Left lung (tissue), 4 donors: ENCODE measurements at regions not wholly inside any gene's neighbourhood (a gene's known extent, or its start where the extent isn't known, plus 50 kb on each side); places are given as distances from the start of the nearest gene placed in this dataset.

Experiments
- ATAC-seq: fragments of 200-7000 bp; cut with Tn5 transposase; one replicate; pipeline ENCODE4 v1.9.1; 2020; ENCODE audit warnings: moderate library complexity
- DNase-seq, 4 donors: peaks; one replicate each; pipeline ENCODE4 v3.0.0-alpha.2; 2013 to 2020
- H3K27ac ChIP-seq, 2 donors: fragments of 200-600 bp; sonication (generic) in 1 of 2; one replicate each; pipeline versions ENCODE4 v1.5.0 to v1.8.0; 2020 to 2021
- H3K27me3 ChIP-seq, 2 donors: fragments of 200-600 bp; sonication (generic) in 1 of 2; one replicate each; pipeline versions ENCODE4 v1.5.0 to v1.8.0; 2020 to 2021
- H3K36me3 ChIP-seq, 2 donors: fragments of 200-600 bp; sonication (generic) in 1 of 2; one replicate each; pipeline versions ENCODE4 v1.5.0 to v1.8.0; 2020 to 2021
- H3K4me1 ChIP-seq, 2 donors: fragments of 200-600 bp; one replicate each; pipeline ENCODE4 v1.8.0; 2021
- H3K4me3 ChIP-seq, 2 donors: fragments of 200-600 bp; sonication (generic) in 1 of 2; one replicate each; pipeline versions ENCODE4 v1.5.0 to v1.8.0; 2020 to 2021; ENCODE audit warnings: mild to moderate bottlenecking in 1 of 2
- H3K9me3 ChIP-seq, 2 donors: fragments of 200-600 bp; sonication (generic) in 1 of 2; one replicate each; pipeline versions ENCODE4 v1.5.0 to v1.8.0; 2020 to 2021
- intact Hi-C, 2 donors: fragments of 100-400 bp; cut with DNase I; formaldehyde crosslinking; loops; one replicate each; pipeline versions ENCODE4 v1.11.2 to v1.14.2; 2022
- TF ChIP-seq, protein P1 (sequence below), 2 donors: fragments of 200-600 bp; sonication (generic) in 1 of 2; IDR thresholded peaks; one replicate each; pipeline versions ENCODE4 v1.5.0 to v1.8.0; 2021; ENCODE audit warnings: antibody characterized with exemption in 2 of 2
- donor health status: DM: no; HTN: yes; CAD: no.
- donor health status: DM: no; HTN: no; CAD: no.

DNA sequence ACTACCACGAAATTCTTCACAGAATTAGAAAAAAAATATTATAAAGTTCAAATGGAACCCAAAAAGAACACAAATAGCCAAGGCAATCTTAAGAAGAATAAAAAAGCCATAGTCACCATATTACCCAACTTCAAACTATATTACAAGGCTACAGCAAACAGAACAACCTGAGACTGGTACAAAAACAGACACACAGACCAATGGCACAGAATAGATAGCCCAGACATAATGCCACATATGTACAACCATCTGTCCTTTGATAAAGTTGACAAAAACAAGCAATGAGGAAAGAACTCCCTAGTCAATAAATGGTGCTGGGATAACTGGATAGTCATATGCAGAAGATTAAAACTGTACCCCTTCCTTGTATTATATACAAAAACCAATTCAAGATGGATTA is 808.5 kb upstream of the ZWINT start:
- Histone ChIP-seq H3K36me3 (no peaks in the 10 kb centered on the region), H3K27ac (no peak overlapping the region), H3K4me1 (no peaks in the 10 kb centered on the region), H3K27me3 (no peaks in the 10 kb centered on the region), H3K4me3 (no peak overlapping the region), H3K9me3 (peaks cover 0 to 2% of the 10 kb centered on the region in 2 donors)
- intact Hi-C loops, result no loop called here
- TF ChIP-seq, protein P1, sequence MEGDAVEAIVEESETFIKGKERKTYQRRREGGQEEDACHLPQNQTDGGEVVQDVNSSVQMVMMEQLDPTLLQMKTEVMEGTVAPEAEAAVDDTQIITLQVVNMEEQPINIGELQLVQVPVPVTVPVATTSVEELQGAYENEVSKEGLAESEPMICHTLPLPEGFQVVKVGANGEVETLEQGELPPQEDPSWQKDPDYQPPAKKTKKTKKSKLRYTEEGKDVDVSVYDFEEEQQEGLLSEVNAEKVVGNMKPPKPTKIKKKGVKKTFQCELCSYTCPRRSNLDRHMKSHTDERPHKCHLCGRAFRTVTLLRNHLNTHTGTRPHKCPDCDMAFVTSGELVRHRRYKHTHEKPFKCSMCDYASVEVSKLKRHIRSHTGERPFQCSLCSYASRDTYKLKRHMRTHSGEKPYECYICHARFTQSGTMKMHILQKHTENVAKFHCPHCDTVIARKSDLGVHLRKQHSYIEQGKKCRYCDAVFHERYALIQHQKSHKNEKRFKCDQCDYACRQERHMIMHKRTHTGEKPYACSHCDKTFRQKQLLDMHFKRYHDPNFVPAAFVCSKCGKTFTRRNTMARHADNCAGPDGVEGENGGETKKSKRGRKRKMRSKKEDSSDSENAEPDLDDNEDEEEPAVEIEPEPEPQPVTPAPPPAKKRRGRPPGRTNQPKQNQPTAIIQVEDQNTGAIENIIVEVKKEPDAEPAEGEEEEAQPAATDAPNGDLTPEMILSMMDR (IDR thresholded peaks at IDR 0.05), result no peak
- ATAC-seq (no peak), DNase-seq (no peak)

DNA sequence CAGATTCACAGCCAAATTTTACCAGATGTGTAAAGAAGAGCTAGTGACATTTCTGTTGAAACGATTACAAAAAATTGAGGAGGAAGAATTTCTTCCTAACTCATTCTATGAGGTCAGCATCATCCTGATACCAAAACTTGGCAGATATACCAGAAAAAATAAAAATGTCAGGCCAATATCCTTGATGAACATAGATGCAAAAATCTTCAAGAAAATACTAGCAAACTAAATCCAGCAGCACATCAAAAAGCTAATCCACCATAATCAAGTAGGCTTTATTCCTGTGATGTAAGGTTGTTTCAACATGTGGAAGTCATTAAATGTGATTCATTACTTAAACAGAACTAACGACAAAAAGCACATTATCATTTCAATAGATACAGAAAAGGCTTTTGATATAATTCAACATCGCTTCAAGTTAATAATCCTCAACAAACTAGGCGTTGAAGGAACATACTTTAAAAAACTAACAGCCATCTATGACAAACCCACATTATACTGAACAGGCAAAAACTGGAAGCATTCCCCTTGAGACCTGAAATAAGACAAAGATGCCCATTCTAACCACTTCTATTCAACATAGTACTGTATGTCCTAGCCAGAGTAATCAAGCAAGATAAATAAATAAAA is 807.7 kb upstream of the ZWINT start:
- TF ChIP-seq, protein P1 (IDR thresholded peaks at IDR 0.05), result no peak
- Histone ChIP-seq H3K27ac (no peak overlapping the region), H3K9me3 (peaks cover 0 to 2% of the 10 kb centered on the region in 2 donors), H3K4me3 (no peak overlapping the region), H3K4me1 (no peaks in the 10 kb centered on the region), H3K27me3 (no peaks in the 10 kb centered on the region), H3K36me3 (no peaks in the 10 kb centered on the region)
- ATAC-seq (no peak), DNase-seq (no peak)
- intact Hi-C loops, result no loop called here

DNA sequence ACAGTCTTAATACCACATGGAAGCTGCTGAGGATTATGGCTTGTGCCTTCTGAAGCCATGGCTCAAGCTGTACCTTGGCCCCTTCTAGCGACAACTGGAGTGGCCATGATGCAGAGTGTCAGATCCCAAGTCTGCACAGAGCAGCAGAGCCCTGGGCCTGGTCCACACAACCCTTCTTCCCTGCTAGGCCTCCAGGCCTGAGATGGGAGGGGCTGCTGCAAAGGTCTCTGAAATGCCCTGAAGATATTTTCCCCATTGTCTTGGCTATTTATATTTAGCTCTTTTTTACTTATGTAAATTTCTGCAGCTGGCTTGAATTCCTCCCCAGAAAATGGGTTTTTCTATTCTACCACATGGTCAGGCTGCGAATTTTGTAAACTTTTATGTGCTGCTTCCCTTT is 804.6 kb upstream of the ZWINT start:
- no peaks in the 10 kb centered on the region for H3K36me3 ChIP-seq
- no peaks in the 10 kb centered on the region for H3K4me1 ChIP-seq
- intact Hi-C loops, result no loop called here
- ATAC-seq, result no peak
- TF ChIP-seq, protein P1 (IDR thresholded peaks at IDR 0.05), result no peak
- DNase-seq, result no peak
- H3K4me3 ChIP-seq, result no peak overlapping the region
- no peaks in the 10 kb centered on the region for H3K27me3 ChIP-seq
- H3K9me3 ChIP-seq, result peaks cover 0 to 2% of the 10 kb centered on the region in 2 donors
- no peak overlapping the region for H3K27ac ChIP-seq

DNA sequence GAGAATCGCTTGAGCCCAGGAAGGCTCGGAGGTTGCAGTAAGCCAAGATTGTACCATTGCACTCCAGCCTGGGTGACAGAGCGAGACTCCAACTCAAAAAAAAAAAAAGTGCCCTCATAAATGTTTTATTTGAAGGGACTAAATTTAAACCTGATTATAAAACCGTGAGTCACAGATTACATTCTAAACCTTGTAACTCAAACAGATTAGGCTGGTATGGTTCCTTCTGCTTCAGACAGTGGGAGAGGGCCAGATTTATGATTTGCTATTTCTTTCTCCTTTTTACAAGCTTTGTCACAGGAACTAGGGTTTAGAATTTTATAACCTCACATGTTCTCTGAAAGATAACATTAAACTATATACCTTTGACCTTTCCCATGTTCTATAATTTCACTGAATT is 801.2 kb upstream of the ZWINT start:
- ATAC-seq (no peak), DNase-seq (no peak)
- Histone ChIP-seq H3K27ac (no peak overlapping the region), H3K27me3 (no peaks in the 10 kb centered on the region), H3K9me3 (peaks cover 0 to 2% of the 10 kb centered on the region in 2 donors), H3K4me1 (no peaks in the 10 kb centered on the region), H3K4me3 (no peak overlapping the region), H3K36me3 (no peaks in the 10 kb centered on the region)
- TF ChIP-seq, protein P1 (IDR thresholded peaks at IDR 0.05), result no peak
- intact Hi-C loops, result no loop called here

DNA sequence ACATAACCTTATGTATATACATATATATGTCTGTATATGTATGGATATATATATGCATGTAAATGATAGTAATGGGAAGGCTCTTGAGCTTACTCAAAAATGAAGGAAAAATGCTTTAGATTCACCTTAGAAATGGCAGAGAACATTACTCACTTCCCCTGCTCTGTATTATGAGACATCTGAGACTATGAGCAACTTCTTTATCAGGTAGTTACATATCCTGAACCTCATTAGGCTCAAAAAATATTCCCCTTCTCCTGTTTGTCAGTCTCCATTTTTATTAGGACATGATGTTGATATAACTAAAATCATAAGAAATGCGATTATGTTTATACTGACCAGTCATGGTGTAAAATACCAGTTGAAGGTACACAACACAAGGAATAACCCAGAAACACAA is 800.1 kb upstream of the ZWINT start:
- H3K36me3 ChIP-seq, result no peaks in the 10 kb centered on the region
- TF ChIP-seq, protein P1 (IDR thresholded peaks at IDR 0.05), result no peak
- no peaks in the 10 kb centered on the region for H3K4me1 ChIP-seq
- no peaks in the 10 kb centered on the region for H3K27me3 ChIP-seq
- intact Hi-C loops, result no loop called here
- no peak for ATAC-seq
- H3K27ac ChIP-seq, result no peak overlapping the region
- DNase-seq, result no peak
- no peak overlapping the region for H3K4me3 ChIP-seq
- H3K9me3 ChIP-seq, result peaks cover 0 to 2% of the 10 kb centered on the region in 2 donors
